Uterus (tissue), 2 donors: ENCODE measurements at regions not wholly inside any gene's neighbourhood (a gene's known extent, or its start where the extent isn't known, plus 50 kb on each side); places are given as distances from the start of the nearest gene placed in this dataset.

Experiments
- POLR2A ChIP-seq, 2 donors: fragments of 450-650 bp; IDR thresholded peaks; one replicate each; pipeline ENCODE4 v1.6.1; 2016; ENCODE audit warnings: antibody characterized with exemption in 2 of 2, mild to moderate bottlenecking in 1 of 2, moderate library complexity in 1 of 2
- TF ChIP-seq, protein P1 (sequence below), 4 experiments: fragments of 200-600 bp in 2 of 4; fragments of 450-650 bp in 2 of 4; sonication (generic) in 2 of 4; IDR thresholded peaks; one replicate each; pipeline ENCODE4 v1.5.1; 2016 to 2019; ENCODE audit warnings: antibody characterized with exemption in 4 of 4, mild to moderate bottlenecking in 2 of 4, moderate library complexity in 1 of 4

- TF ChIP-seq, protein P1, sequence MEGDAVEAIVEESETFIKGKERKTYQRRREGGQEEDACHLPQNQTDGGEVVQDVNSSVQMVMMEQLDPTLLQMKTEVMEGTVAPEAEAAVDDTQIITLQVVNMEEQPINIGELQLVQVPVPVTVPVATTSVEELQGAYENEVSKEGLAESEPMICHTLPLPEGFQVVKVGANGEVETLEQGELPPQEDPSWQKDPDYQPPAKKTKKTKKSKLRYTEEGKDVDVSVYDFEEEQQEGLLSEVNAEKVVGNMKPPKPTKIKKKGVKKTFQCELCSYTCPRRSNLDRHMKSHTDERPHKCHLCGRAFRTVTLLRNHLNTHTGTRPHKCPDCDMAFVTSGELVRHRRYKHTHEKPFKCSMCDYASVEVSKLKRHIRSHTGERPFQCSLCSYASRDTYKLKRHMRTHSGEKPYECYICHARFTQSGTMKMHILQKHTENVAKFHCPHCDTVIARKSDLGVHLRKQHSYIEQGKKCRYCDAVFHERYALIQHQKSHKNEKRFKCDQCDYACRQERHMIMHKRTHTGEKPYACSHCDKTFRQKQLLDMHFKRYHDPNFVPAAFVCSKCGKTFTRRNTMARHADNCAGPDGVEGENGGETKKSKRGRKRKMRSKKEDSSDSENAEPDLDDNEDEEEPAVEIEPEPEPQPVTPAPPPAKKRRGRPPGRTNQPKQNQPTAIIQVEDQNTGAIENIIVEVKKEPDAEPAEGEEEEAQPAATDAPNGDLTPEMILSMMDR (IDR thresholded peaks at IDR 0.05) = no peak
- no peak for TF ChIP-seq POLR2A (IDR thresholded peaks at IDR 0.05)
Measured at GRCh38 chr15:88994286-88994685, 81.1 kb upstream of the MFGE8 start.
